GM18499 (cell line): ENCODE measurements at regions not wholly inside any gene's neighbourhood (a gene's known extent, or its start where the extent isn't known, plus 50 kb on each side); places are given as distances from the start of the nearest gene placed in this dataset.

ENCODE experiments used
- ATAC-seq: cut with Tn5 transposase; IDR thresholded peaks from one replicate; pipeline ENCODE4 v1.9.1; 2021; ENCODE audit warnings: moderate number of reproducible peaks; ENCODE audit not compliant: insufficient read depth, unreplicated experiment

- no peak for ATAC-seq
These were observed 93.5 kb downstream of the SIK1 start for GRCh38 chr21:43333298-43334062.

DNA sequence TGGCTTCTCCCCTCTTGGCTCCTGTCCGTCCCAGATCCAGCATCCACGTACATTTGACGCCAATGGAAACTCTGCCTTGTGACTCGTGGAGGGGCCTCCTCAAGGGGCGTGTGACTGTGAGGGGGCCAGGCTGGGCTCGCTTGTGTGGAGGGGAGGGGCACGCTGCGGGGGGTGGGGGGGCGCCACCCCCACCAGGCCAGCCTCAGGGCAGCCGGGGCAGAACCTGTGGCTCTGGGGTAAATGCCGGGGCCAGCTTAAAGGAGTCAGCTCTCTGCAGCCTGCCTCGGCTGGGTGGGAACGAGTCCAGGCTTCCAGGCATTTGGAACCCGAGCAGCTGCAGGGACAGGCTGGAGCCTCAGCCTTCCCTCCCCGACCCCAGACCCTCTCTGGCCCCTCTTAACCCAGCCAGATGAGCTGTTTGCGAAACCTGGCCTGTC is 94.1 kb downstream of the SIK1 start:
- ATAC-seq = no peak

DNA sequence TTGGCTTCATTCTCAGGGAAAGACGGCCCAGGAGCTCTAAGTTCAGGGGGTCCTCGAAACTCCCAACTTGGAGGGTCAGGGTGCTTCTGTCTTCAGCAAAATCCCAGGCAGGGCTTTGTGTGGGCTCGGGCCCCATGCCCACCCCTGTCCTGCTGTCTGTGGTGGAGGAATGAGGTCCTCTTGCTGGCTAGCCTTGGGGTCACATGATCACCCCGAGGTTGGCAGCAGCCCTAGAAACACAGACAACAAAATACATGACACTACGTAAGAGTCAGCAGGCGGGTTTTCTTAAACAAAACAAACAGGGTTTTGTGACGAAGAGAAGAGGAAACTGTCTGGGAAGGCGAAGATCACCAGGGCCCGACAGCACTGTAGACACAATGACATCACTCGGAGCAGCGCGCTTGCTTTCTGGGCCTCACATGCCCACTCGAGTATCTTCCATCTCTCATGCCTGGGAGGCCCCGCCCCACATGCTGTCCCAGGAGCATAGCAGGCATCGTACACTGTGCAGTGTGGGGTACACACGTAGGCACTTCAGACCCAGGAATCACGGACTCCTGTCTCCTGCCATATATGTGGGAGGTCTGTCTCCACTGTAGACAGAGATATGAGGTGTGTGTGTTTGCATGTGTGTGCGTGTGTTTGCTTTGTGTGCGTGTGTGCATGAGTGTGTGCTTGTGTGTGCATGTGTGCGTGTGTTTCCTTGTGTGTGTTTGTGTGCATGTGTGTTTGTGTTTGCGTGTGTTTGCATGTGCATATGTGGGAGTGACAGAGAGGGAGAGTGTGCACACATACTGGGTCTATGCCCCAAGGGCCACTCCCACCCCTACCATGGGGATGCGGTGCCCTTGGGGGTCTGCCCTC is 94.7 kb downstream of the SIK1 start:
- no peak for ATAC-seq

DNA sequence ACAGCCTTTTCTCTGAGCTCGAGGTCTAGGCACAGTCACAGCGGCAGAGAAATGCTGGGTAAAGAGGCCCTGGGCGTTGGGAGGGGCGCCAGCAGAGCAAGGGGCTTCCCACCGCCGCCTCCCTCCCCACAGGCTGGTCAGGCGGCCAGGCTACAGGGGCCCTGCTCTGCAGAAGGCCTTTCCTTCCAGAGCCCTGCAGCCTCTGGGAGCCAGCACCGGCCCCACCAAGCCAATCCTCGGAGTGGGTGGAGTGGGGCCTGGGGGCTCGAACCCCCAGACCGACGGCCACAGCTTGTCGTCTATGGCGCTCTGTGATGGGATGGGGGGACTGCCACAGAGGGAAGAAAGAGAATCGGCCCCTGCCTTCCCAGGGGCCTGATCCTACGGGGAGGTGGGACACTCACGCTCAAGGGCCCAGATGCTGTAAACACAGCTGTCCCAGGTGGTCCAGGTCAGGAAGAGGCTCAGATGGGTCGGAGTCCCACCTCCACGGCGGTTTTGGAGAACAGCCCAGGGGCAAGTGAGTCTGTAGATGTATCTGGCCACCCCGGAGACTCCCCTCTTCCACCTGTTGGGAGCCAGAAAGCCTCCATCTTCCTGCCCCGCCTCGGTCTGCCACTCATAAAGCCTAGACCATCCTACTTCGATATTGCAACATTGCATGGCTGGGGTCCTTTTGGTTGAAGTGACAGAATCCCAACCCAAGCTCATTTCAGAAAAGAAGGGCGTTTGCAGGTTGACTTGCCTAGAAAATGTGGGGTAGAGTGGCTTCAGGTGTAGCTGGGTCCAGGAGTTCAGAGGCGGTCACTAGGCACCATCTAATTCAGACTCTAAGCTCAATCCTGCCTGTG is 95.6 kb downstream of the SIK1 start:
- ATAC-seq = no peak

DNA sequence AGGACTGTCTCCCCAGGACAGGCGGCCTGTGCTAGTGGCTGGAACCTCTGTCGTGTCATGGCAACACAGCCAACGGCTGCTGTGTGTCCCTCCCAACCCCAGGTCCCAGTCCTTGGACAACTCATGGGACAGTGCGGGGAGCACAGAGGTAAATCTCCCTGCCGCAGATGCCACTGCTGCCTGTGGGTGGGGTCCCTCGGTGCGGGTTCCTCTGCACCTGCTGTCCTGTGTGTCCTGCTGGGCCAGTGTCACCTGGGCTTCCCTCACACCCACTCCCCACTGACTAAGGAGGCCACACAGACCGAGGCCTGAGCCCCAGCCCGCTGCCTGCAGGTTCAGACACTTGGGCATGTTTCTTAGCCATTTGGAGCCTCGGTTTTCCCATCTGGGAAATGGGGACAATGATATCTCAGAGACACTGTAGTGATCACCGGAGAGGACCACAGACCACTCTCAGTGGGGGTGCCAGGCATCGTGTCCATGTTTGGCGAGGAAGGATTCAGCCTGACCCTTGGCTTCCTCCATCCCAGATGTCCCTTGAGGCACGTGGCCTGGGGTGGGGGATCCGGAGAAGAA is 96.5 kb downstream of the SIK1 start:
- no peak for ATAC-seq

DNA sequence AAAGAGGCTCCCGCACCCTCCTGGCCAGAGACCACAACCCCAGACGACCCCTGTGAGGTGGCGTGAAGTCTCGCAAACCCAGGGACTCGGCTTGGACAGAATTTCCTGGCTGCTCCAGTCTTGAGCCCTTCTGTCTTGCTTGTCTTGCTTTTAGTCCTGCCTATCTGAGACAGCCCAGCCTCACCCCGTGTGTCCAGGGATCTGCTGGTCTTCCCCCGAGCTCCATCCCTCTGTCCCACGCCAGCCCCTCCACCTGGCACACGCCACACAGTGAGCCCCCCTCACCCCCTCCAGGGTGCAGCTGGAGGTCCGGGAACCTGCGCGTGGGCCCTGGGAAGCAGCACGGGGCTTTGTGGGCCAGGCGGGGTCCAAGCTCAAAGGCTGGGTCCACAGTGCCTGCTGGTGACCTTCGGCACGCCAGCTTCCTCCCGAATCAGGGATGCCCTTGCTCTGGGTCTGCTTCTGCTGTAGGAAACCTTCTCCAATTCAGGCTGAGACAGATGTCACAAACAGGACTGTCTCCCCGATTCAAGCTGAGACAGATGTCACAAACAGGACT is 97.1 kb downstream of the SIK1 start:
- ATAC-seq = no peak

DNA sequence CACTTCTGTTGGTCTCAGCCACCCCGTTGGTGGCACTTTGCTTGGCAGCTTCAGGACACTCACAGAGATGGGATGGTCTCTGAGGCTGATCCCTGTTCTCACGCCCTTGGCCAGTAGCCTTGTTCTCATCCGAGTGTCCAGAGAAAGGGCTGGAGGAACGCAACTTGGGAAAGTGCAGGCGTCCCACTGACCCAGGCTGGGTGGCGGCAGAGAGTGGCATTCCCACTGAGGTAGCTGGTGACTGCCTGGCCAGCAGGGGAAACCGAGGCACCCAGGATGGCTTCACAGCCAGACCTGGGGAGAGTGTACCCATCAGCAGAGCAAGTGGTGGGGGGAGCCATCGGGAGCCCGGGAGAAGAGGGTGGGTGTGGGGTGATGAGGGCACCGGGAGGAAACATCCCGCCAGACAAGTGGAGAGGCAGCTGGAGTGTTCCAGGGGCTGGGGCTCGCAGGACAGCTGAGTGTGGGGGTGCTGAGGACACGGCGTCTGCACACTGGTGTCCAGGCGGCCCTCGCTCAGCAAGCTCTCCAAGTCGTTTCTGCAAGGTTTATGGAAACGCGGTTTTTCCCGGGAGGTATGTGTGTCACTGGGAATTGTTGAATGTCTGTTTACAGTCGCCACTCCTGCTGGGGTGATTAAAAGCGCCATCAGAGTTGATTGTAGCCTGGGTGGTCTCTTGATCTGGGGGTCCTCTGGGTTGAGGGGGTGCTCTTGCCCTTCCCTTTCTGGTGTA is 97.8 kb downstream of the SIK1 start:
- no peak for ATAC-seq

DNA sequence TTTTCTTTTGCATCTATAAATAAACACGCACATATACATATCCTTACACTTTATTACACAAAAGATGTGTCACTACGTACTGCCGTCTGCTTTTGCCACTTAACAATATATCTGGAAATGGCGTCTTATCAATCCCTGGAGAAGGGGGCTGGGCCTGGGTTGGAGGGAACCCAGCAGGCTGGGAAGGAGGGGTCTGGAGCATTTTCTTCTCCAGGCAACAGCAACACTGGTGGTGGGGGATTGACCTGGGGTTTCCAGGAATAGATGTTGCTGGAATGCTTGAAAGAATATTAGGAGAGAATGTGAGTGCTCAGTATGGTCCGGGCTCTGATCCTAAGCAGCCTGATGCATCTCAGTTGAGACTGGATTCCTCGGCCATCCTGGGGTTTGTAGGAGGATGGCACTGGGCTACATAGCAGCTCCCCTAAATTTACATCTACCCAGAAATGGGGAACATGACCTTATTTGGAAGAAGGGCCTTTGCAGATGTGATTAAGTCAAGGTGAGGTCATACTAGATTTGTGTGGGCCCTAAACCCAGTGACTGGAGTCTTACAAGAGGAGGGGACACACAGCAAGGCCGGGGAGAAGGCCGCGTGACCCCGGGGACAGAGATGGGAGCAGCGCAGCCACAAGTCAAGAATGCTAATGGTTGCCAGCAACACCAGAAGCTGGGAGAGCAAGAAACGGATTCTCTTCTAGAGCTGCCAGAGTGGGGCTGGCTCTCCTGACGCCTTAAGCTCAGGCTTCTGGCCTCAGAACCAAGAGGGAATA is 98.6 kb downstream of the SIK1 start:
- ATAC-seq = no peak

- ATAC-seq = no peak
These were observed 100.8 kb downstream of the SIK1 start for GRCh38 chr21:43325968-43326715.

- ATAC-seq = no peak
These were observed 101.9 kb downstream of the SIK1 start for GRCh38 chr21:43325036-43325435.

- no peak for ATAC-seq
These were observed 102.3 kb downstream of the SIK1 start for GRCh38 chr21:43324596-43324995.

- ATAC-seq = no peak
These were observed 103.5 kb downstream of the SIK1 start for GRCh38 chr21:43323244-43324005.

- no peak for ATAC-seq
These were observed 104.1 kb downstream of the SIK1 start for GRCh38 chr21:43322805-43323204.

- no peak for ATAC-seq
These were observed 104.6 kb downstream of the SIK1 start for GRCh38 chr21:43322311-43322710.

GRCh38 chr21:43321611-43322010 is 105.3 kb downstream of the SIK1 start:
- ATAC-seq = no peak

DNA sequence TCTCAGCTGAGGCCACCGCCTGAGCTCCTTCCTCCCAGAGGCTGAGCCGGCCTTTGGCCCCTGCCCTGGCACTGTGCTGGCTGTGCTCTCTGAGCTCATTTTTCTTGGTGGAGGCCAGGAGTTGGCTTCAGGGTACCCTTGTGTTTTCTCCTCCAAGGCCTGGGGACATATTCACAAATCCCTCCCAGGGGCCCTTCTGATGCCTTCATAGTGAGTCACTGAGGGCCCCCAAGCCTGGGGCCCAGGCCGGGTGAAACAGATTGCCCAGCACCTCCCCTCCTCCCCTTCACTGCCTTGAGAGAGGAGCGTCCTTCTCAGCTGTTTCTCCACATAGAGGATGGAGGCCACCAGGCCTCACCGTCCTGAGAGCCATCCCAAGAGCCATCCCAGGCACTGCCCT is 105.8 kb downstream of the SIK1 start:
- ATAC-seq = no peak

GRCh38 chr21:43320526-43320925 is 106.4 kb downstream of the SIK1 start:
- no peak for ATAC-seq
